Upper lobe of left lung (tissue), 4 donors: ENCODE measurements at regions not wholly inside any gene's neighbourhood (a gene's known extent, or its start where the extent isn't known, plus 50 kb on each side); places are given as distances from the start of the nearest gene placed in this dataset.

Experiments used
- POLR2A ChIP-seq, 4 donors: fragments of 450-650 bp; IDR thresholded peaks; one replicate each; pipeline ENCODE4 v1.5.1; 2016 to 2017; ENCODE audit warnings: antibody characterized with exemption in 4 of 4, mild to moderate bottlenecking in 2 of 4
- TF ChIP-seq, protein P1 (sequence below), 6 experiments: fragments of 450-650 bp in 4 of 6; fragments of 200-600 bp in 2 of 6; sonication (generic) in 2 of 6; IDR thresholded peaks; one replicate each; pipeline ENCODE4 v1.5.1; 2016 to 2019; ENCODE audit warnings: antibody characterized with exemption in 6 of 6

DNA sequence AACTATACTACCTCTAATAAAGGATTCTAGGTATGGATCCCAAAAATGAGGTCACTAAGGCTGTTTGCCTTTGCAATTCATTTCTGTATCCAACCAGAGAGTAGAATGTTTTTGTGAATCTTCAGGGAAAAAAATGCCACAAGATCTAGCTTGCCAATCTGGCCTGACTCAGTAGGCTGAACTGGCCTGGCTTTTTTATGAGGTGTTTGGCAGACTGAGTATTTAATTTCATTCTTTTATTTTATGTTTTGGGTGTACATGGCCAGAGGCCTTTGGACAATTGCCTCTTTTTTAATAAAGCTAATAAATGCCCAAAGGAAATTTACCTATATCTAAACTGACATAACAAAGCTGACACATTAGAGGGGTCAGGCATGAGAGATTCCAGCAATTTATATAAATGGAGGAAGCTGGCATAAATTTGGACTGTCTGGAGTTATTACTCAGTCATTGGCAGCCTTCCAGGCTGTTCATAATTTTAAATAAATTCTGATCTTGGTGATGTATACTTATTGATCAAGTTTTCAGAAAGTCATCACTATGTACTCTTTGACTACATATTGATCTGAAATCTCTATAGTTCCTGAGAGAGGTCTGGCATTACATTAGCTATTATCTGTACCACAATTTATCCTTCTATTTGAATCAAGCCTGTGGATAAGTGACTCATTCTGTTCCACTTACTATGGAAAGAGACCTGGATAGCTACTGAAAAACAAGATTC, 376.4 kb upstream of the NOCT start:
- no peak for TF ChIP-seq POLR2A (IDR thresholded peaks at IDR 0.05)
- TF ChIP-seq, protein P1, sequence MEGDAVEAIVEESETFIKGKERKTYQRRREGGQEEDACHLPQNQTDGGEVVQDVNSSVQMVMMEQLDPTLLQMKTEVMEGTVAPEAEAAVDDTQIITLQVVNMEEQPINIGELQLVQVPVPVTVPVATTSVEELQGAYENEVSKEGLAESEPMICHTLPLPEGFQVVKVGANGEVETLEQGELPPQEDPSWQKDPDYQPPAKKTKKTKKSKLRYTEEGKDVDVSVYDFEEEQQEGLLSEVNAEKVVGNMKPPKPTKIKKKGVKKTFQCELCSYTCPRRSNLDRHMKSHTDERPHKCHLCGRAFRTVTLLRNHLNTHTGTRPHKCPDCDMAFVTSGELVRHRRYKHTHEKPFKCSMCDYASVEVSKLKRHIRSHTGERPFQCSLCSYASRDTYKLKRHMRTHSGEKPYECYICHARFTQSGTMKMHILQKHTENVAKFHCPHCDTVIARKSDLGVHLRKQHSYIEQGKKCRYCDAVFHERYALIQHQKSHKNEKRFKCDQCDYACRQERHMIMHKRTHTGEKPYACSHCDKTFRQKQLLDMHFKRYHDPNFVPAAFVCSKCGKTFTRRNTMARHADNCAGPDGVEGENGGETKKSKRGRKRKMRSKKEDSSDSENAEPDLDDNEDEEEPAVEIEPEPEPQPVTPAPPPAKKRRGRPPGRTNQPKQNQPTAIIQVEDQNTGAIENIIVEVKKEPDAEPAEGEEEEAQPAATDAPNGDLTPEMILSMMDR (IDR thresholded peaks at IDR 0.05), result no peak
